Psoas muscle (tissue), 7 donors: ENCODE measurements at regions not wholly inside any gene's neighbourhood (a gene's known extent, or its start where the extent isn't known, plus 50 kb on each side); places are given as distances from the start of the nearest gene placed in this dataset.

ENCODE experiments used
- ATAC-seq, 4 donors: fragments of 200-7000 bp; cut with Tn5 transposase; one replicate each; pipeline ENCODE4 v1.9.1; 2020; ENCODE audit warnings: moderate library complexity in 3 of 4, mild to moderate bottlenecking in 2 of 4
- DNase-seq, 2 donors: peaks; one replicate each; pipeline ENCODE4 v3.0.0-alpha.2; 2020
- H3K27ac ChIP-seq: fragments of 200-600 bp; one replicate; pipeline ENCODE4 v1.8.0; 2022
- H3K27me3 ChIP-seq, 3 donors: fragments of 200-600 bp in 1 of 3; one replicate each; pipeline versions ENCODE4 v1.6.1 to v1.8.0; 2013 to 2022; ENCODE audit warnings: low read length in 2 of 3, mild to moderate bottlenecking in 2 of 3, moderate library complexity in 1 of 3; ENCODE audit not compliant: insufficient read depth in 3 of 3
- H3K36me3 ChIP-seq, 2 donors: fragments of 200-600 bp in 1 of 2; one replicate each; pipeline versions ENCODE4 v1.6.1 to v1.8.0; 2013 to 2022; ENCODE audit warnings: low read depth in 1 of 2, mild to moderate bottlenecking in 1 of 2, moderate library complexity in 1 of 2; ENCODE audit not compliant: insufficient read depth in 1 of 2
- H3K4me1 ChIP-seq: fragments of 200-600 bp; one replicate; pipeline ENCODE4 v1.8.0; 2022
- H3K4me3 ChIP-seq: fragments of 200-600 bp; one replicate; pipeline ENCODE4 v1.8.0; 2022; ENCODE audit warnings: mild to moderate bottlenecking
- H3K9me3 ChIP-seq: fragments of 200-600 bp; one replicate; pipeline ENCODE4 v1.8.0; 2022
- WGBS, 3 donors: extraction: QIAGEN DNeasy Blood & Tissue Kit; methylation state at CpG; one replicate each; pipeline versions ENCODE4 v1.1.6 to v1.1.7; 2013; 5-methylcytosine and 5-hydroxymethylcytosine counted together
- intact Hi-C, 2 donors: fragments of 100-400 bp; cut with DNase I; formaldehyde crosslinking; loops; one replicate each; pipeline versions ENCODE4 v1.11.0 to v1.14.2; 2022
- TF ChIP-seq, protein P1 (sequence below): fragments of 200-600 bp; IDR thresholded peaks from one replicate; pipeline ENCODE4 v1.8.0; 2022; ENCODE audit warnings: antibody characterized with exemption
- donor health status: healthy with polysubstance abuse.
- donor health status: DM: no; HTN: no; CAD: no; lungs with moderate emphysema.
- donor health status: Bipolar disorder and iron deficiency.
- donor health status: healthy.
- donor health status: DM: yes; HTN: yes; CAD: no.
- donor health status: DM: no; HTN: no; CAD: no.
- donor health status: DM: yes; HTN: yes; CAD: no.

DNA sequence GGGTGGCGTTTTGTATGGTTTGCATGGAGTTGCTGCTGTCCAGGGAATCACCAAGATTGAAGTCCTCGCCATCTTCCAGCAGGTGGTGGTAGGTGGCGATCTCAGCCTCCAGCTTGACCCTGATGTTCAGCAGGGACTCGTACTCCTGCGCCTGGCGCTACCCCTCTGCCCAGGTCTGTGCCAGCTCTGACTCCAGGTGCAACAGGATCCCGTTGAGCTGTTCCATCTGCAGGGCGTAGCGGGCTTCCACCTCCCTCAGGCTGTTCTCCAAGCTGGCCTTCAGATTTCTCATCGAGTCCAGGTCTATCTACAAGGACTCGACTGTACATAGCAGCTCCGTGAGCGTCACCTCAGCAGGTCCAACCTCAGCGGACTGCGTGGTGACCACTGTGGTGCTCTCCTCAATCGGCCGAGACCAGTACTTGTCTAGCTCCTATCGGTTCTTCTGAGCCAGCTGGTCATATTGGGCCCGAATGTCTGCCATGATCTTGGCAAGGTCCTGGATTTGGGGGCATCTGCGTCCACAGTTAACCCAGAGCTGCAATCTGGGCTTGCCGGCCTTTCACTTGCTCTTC, 1584.8 kb upstream of the ACO1 start:
- TF ChIP-seq, protein P1, sequence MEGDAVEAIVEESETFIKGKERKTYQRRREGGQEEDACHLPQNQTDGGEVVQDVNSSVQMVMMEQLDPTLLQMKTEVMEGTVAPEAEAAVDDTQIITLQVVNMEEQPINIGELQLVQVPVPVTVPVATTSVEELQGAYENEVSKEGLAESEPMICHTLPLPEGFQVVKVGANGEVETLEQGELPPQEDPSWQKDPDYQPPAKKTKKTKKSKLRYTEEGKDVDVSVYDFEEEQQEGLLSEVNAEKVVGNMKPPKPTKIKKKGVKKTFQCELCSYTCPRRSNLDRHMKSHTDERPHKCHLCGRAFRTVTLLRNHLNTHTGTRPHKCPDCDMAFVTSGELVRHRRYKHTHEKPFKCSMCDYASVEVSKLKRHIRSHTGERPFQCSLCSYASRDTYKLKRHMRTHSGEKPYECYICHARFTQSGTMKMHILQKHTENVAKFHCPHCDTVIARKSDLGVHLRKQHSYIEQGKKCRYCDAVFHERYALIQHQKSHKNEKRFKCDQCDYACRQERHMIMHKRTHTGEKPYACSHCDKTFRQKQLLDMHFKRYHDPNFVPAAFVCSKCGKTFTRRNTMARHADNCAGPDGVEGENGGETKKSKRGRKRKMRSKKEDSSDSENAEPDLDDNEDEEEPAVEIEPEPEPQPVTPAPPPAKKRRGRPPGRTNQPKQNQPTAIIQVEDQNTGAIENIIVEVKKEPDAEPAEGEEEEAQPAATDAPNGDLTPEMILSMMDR: no peak
- Histone ChIP-seq H3K9me3 (no peaks in the 10 kb centered on the region), H3K36me3 (no peaks in the 10 kb centered on the region), H3K4me3 (no peak overlapping the region), H3K27me3 (no peaks in the 10 kb centered on the region), H3K27ac (no peak overlapping the region), H3K4me1 (no peaks in the 10 kb centered on the region)
- DNase-seq (no peak), ATAC-seq (no peak)
- WGBS, 3 donors: 93 to 96% (median 93%) methylated on average over 21 of the region's 21 CpGs
- intact Hi-C loops: no loop called here

DNA sequence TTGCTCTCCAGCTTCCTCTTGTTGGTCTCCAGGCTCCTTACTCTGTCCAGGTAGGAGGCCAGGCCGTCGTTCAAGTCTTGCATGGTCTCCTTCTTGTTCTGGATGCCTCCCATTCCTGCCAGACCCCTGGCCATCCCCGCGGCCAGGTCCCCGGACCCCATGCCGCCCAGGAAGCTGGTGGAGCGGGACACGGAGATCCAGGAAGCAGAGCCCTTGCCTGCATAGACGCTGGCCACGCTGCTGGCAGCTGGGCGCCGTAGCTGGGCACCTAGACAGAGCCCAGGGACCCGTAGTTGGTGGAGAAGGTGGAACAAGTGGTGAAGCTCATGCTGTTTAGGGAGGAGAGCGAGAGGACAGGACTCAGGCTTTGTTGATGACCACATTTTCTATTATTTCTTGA, 1584.0 kb upstream of the ACO1 start:
- no peaks in the 10 kb centered on the region for H3K9me3 ChIP-seq
- no peaks in the 10 kb centered on the region for H3K36me3 ChIP-seq
- H3K4me3 ChIP-seq: no peak overlapping the region
- ATAC-seq: no peak
- WGBS, 3 donors: 91 to 93% (median 91%) methylated on average over 14 of the region's 14 CpGs
- H3K27ac ChIP-seq: no peak overlapping the region
- TF ChIP-seq, protein P1: no peak
- H3K27me3 ChIP-seq: no peaks in the 10 kb centered on the region
- H3K4me1 ChIP-seq: no peaks in the 10 kb centered on the region
- intact Hi-C loops: no loop called here
- DNase-seq: no peak

DNA sequence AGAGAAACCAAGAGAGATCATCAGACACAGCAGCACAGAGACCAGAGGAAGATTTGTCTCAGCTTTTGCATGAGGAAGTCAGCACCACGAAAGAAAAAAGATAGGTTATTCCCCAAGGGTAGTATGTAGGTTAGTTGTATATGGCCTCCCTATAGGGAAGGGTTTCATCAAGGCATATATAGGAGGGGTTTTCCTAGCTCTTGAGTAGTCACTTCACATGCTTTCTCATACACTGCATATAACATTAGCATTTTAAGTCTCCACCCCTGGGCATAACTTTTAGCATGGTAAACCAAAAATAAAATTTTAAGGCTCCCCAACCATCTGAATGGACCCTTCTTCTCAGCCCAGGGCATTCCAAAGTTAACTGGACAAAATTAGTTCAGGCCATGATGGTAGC, 1571.6 kb upstream of the ACO1 start:
- no peak overlapping the region for H3K27ac ChIP-seq
- no peaks in the 10 kb centered on the region for H3K4me1 ChIP-seq
- H3K4me3 ChIP-seq: no peak overlapping the region
- TF ChIP-seq, protein P1: no peak
- WGBS, 3 donors: 53 to 81% (median 75%) methylated on average over 1 of the region's 1 CpG
- H3K36me3 ChIP-seq: no peaks in the 10 kb centered on the region
- DNase-seq (no peak), ATAC-seq (no peak)
- no peaks in the 10 kb centered on the region for H3K27me3 ChIP-seq
- no peaks in the 10 kb centered on the region for H3K9me3 ChIP-seq
- intact Hi-C loops: no loop called here

DNA sequence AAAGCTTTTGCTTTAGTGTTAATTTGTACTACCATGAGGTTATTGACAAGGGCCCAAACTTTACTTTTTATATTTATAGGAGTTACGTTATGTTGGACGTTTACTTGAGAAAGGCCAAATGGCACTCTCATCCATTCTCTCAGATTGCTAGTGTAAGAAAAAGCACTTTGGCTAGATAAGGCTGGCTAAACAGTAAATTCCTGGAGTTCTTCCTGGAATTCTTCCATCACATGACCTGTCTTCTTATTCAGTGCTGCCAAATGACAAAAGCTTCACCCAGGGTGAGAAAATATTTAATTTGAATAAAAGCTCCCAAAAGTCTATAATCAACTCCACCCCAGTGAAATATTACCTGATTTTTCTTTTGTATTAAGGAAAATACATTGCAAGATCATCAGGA, 1568.9 kb upstream of the ACO1 start:
- 18 to 29% (median 18%) methylated on average over 2 of the region's 2 CpGs for WGBS, 3 donors
- TF ChIP-seq, protein P1: no peak
- H3K27ac ChIP-seq: no peak overlapping the region
- no peaks in the 10 kb centered on the region for H3K36me3 ChIP-seq
- H3K4me3 ChIP-seq: no peak overlapping the region
- DNase-seq (no peak), ATAC-seq (no peak)
- intact Hi-C loops: no loop called here
- no peaks in the 10 kb centered on the region for H3K4me1 ChIP-seq
- no peaks in the 10 kb centered on the region for H3K9me3 ChIP-seq
- H3K27me3 ChIP-seq: no peaks in the 10 kb centered on the region

DNA sequence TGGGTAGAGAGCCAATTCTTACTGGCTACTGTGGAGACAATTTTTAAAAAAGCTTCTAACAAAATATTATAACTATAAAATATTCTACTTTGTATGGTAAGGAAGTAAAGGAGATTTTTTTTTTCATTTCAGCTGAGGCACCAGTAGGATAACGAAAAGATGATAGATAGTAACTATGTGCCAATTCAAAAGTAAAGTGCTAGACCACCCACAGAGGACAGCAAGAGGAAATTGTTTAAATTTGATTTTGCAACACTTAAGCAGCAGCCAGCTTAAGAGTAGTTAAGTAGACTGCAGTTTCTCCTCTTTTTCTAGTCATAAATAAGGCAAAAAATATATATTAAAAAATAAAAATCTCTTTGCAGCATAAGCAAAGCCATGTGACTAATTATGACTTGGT, 1539.3 kb upstream of the ACO1 start:
- no peaks in the 10 kb centered on the region for H3K27me3 ChIP-seq
- H3K9me3 ChIP-seq: no peaks in the 10 kb centered on the region
- no peak for DNase-seq
- H3K4me3 ChIP-seq: no peak overlapping the region
- no peaks in the 10 kb centered on the region for H3K36me3 ChIP-seq
- H3K27ac ChIP-seq: no peak overlapping the region
- TF ChIP-seq, protein P1: no peak
- ATAC-seq: no peak
- intact Hi-C loops: no loop called here
- H3K4me1 ChIP-seq: no peaks in the 10 kb centered on the region
- 24 to 41% (median 28%) methylated on average over 1 of the region's 1 CpG for WGBS, 3 donors
